ENCODE measurements at regions not wholly inside any gene's neighbourhood (a gene's known extent, or its start where the extent isn't known, plus 50 kb on each side); places are given as distances from the start of the nearest gene placed in this dataset.

- Histone ChIP-seq H3K9me3 (peaks cover 3% of the 10 kb centered on the region), H3K36me3 (no peaks in the 10 kb centered on the region), H3K4me3 (no peak overlapping the region), H3K27ac (no peak overlapping the region), H3K27me3 (ENCODE audit: low read depth) (no peaks in the 10 kb centered on the region), H3K4me1 (no peaks in the 10 kb centered on the region)
- intact Hi-C loops (cut with DNase I) = no loop called here
- no peak for TF ChIP-seq CTCF (IDR thresholded peaks at IDR 0.05)
- ATAC-seq (no peak), DNase-seq (no peak)
Observed at GRCh38 chrX:39307488-39307887, 506.2 kb downstream of the MID1IP1 start.

DNA sequence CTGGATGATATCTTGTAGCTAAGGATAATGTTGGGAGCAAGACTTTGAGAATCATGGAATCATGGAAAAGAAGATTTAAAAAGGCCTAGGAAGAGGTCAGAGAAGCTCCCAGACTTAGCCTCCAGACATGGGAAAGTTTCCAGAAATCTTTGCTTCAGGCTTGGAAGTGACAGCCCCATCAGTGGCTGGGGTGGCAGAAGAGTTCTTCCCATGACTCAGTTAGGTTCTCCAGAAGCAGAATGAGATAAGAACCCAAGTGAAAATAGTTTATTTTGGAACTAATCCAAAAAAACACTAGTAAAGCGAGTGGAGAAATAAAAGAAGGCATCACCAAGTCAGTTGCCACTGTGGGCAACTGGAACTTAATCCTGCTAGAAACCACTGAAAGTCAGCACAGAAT lies 506.9 kb downstream of the MID1IP1 start:
- Histone ChIP-seq H3K27ac (no peak overlapping the region), H3K36me3 (no peaks in the 10 kb centered on the region), H3K27me3 (ENCODE audit: low read depth) (no peaks in the 10 kb centered on the region), H3K4me1 (no peaks in the 10 kb centered on the region), H3K4me3 (no peak overlapping the region), H3K9me3 (no peaks in the 10 kb centered on the region)
- DNase-seq = no peak
- intact Hi-C loops (cut with DNase I) = no loop called here
- no peak for ATAC-seq
- TF ChIP-seq CTCF (IDR thresholded peaks at IDR 0.05) = no peak

DNA sequence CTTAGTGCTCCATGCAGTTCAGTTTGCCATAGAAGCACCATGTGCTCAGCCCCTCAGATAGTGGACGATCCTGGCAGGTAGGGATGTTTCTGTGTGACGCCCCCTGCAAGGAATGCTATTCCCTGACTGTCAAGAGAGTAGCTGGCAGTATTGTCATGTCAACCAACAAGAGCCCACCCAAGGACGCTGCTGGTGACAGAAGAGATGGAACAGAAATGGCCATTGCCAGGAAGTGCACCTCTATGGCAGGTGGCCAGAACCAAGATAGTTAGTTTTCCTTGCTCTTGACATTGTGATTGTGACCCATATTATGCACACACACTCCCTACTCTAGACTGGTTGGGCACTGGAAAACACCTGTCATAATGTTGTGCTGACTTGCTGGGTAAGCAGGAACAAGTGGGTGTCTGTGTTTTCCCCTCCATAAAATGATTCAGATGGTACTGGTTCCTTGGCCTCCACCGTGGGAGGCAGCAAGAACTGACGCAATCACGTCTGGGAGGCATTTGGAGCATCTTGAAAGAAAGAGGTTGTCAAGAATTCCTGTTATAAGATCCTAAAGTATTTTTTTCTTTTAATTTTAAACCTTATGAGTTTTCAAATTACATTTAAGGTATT lies 507.9 kb downstream of the MID1IP1 start:
- no peaks in the 10 kb centered on the region for H3K27me3 ChIP-seq (ENCODE audit: low read depth)
- ATAC-seq = peak in 1 of 2 donors; percentile 56
- peak overlapping the region; percentile 46 for H3K27ac ChIP-seq
- intact Hi-C loops (cut with DNase I) = no loop called here
- H3K36me3 ChIP-seq = no peaks in the 10 kb centered on the region
- H3K4me3 ChIP-seq = no peak overlapping the region
- H3K4me1 ChIP-seq = no peaks in the 10 kb centered on the region
- no peak for TF ChIP-seq CTCF (IDR thresholded peaks at IDR 0.05)
- H3K9me3 ChIP-seq = no peaks in the 10 kb centered on the region
- DNase-seq = no peak

DNA sequence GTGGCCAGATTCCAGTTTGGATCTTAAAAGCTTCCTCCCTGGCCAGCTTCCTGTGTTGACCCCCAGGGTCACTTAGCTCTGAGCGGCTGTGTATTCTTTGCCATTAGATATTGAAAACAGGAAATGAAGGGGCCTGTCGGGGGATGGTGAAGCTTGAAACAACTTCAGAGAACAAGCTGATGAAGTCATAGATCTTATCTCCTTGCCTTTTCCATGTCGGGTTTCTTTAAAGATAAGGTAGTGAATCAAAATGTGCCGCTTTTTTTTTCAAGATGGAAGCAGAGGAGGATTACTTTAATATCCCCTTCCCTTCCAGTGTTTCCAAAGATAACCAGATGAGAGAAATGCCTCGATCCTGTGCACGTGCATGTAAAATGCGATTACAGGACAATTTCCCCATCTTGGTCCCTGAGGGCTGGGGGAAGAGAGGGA lies 508.5 kb downstream of the MID1IP1 start:
- no peaks in the 10 kb centered on the region for H3K4me1 ChIP-seq
- ATAC-seq (peak in 1 of 2 donors; percentile 59), DNase-seq (no peak)
- H3K36me3 ChIP-seq = no peaks in the 10 kb centered on the region
- no peak for TF ChIP-seq CTCF (IDR thresholded peaks at IDR 0.05)
- no peaks in the 10 kb centered on the region for H3K27me3 ChIP-seq (ENCODE audit: low read depth)
- no peak overlapping the region for H3K4me3 ChIP-seq
- H3K27ac ChIP-seq = peak overlapping the region; percentile 46
- H3K9me3 ChIP-seq = no peaks in the 10 kb centered on the region
- intact Hi-C loops (cut with DNase I) = no loop called here

DNA sequence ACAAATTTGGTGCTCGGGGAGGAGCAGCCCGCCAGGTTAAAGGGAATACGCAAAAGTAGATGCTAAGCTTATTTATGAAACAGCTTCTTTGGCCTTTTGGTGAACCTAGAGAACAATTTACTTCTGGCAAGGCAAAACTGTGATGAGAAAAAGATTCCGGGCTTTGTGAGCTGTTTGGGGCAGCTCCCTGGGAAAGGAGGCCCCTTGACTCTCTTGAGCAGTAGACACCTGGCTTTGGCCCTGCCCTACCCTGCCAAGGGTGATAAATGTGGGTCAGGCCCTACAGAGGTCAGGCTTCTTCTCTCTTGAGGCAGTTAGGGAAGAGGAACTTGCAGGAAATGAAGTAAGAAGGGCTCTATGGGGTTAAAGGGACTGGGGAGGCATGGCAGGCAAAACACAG lies 509.6 kb downstream of the MID1IP1 start:
- Histone ChIP-seq H3K9me3 (no peaks in the 10 kb centered on the region), H3K4me1 (no peaks in the 10 kb centered on the region), H3K4me3 (no peak overlapping the region), H3K27me3 (ENCODE audit: low read depth) (no peaks in the 10 kb centered on the region), H3K36me3 (no peaks in the 10 kb centered on the region), H3K27ac (no peak overlapping the region)
- intact Hi-C loops (cut with DNase I) = no loop called here
- no peak for TF ChIP-seq CTCF (IDR thresholded peaks at IDR 0.05)
- ATAC-seq = no peak
- no peak for DNase-seq

Data from lower lobe of right lung (tissue), 2 donors.